Prostate gland (tissue), 2 donors: ENCODE measurements at regions not wholly inside any gene's neighbourhood (a gene's known extent, or its start where the extent isn't known, plus 50 kb on each side); places are given as distances from the start of the nearest gene placed in this dataset.

Experiments
- DNase-seq: peaks from one replicate; pipeline ENCODE4 v3.0.0-alpha.2; 2019; ENCODE audit warnings: low spot score
- H3K27ac ChIP-seq, 2 donors: fragments of 200-600 bp; sonication (generic); 2 replicates each; pipeline ENCODE4 v1.5.1; 2017 to 2019
- H3K27me3 ChIP-seq: fragments of 200-600 bp; sonication (generic); replicated peaks from 2 replicates; pipeline ENCODE4 v1.5.1; 2019; ENCODE audit not compliant: insufficient read depth
- H3K36me3 ChIP-seq, 2 donors: fragments of 200-600 bp; sonication (generic); 1 replicate in 1 of 2; 2 replicates in 1 of 2; pipeline versions ENCODE4 v1.5.1 to v1.8.1; 2017 to 2019
- H3K4me1 ChIP-seq: fragments of 200-600 bp; sonication (generic); replicated peaks from 2 replicates; pipeline ENCODE4 v1.5.1; 2019
- H3K4me3 ChIP-seq, 2 donors: fragments of 200-600 bp; sonication (generic); 2 replicates each; pipeline ENCODE4 v1.5.1; 2017 to 2019
- H3K9me3 ChIP-seq: fragments of 200-600 bp; sonication (generic); 2 replicates; pipeline ENCODE4 v1.5.1; 2017
- CTCF ChIP-seq, 4 experiments: fragments of 200-600 bp in 2 of 4; fragments of 450-650 bp in 2 of 4; sonication (generic) in 2 of 4; IDR thresholded peaks; 1 replicate in 3 of 4; 2 replicates in 1 of 4; pipeline ENCODE4 v1.5.1; 2016 to 2019; ENCODE audit warnings: antibody characterized with exemption in 4 of 4, mild to moderate bottlenecking in 2 of 4, moderate library complexity in 2 of 4
- POLR2A ChIP-seq: fragments of 450-650 bp; IDR thresholded peaks from one replicate; pipeline ENCODE4 v1.6.1; 2016; ENCODE audit warnings: antibody characterized with exemption, mild to moderate bottlenecking
- POLR2AphosphoS5 ChIP-seq: sonication (generic); formaldehyde crosslinking; IDR thresholded peaks from one replicate; pipeline ENCODE4 v1.6.1; 2017; ENCODE audit warnings: antibody characterized with exemption
- WGBS: methylation state at CpG from one replicate; pipeline ENCODE4 v1.1.5; 2018; 5-methylcytosine and 5-hydroxymethylcytosine counted together
- intact Hi-C: fragments of 100-400 bp; cut with DNase I; formaldehyde crosslinking; loops from one replicate; pipeline ENCODE4 v1.14.2; 2022

GRCh38 chr1:221430152-221430960, 311.5 kb downstream of the DUSP10 start:
- intact Hi-C loops, result loop anchor here (10.0 kb wide), 2 partner anchors 166 to 526 kb away; no protein-coding TSS in a partner anchor
- 89% methylated on average over 4 of the region's 4 CpGs for WGBS
- TF ChIP-seq POLR2AphosphoS5 (no peak), CTCF (IDR thresholded peaks at IDR 0.05) (no peak), POLR2A (no peak)

GRCh38 chr1:221431068-221431651, 310.7 kb downstream of the DUSP10 start:
- H3K4me3 ChIP-seq, result no peak overlapping the region
- WGBS, result 63% methylated on average over 2 of the region's 2 CpGs
- no peaks in the 10 kb centered on the region for H3K36me3 ChIP-seq
- H3K4me1 ChIP-seq, result no peaks in the 10 kb centered on the region
- DNase-seq, result no peak
- TF ChIP-seq POLR2AphosphoS5, result no peak
- no peak for TF ChIP-seq POLR2A
- TF ChIP-seq CTCF (IDR thresholded peaks at IDR 0.05), result no peak
- intact Hi-C loops, result loop anchor here (10.0 kb wide), 2 partner anchors 166 to 526 kb away; no protein-coding TSS in a partner anchor
- no peaks in the 10 kb centered on the region for H3K27me3 ChIP-seq
- no peaks in the 10 kb centered on the region for H3K9me3 ChIP-seq
- no peak overlapping the region for H3K27ac ChIP-seq

More at GRCh38 chr1:221430152-221430960, 311.5 kb downstream of the DUSP10 start:
- Histone ChIP-seq H3K27ac (no peak overlapping the region), H3K36me3 (no peaks in the 10 kb centered on the region), H3K4me1 (no peaks in the 10 kb centered on the region), H3K9me3 (no peaks in the 10 kb centered on the region), H3K27me3 (no peaks in the 10 kb centered on the region), H3K4me3 (no peak overlapping the region)
- DNase-seq, result no peak

- Histone ChIP-seq H3K4me1 (no peaks in the 10 kb centered on the region), H3K27me3 (no peaks in the 10 kb centered on the region), H3K9me3 (no peaks in the 10 kb centered on the region), H3K36me3 (no peaks in the 10 kb centered on the region), H3K4me3 (no peak overlapping the region), H3K27ac (no peak overlapping the region)
- intact Hi-C loops, result loop anchor here (10.0 kb wide), 2 partner anchors 167 to 527 kb away; no protein-coding TSS in a partner anchor
- DNase-seq, result no peak
- TF ChIP-seq POLR2A (no peak), POLR2AphosphoS5 (no peak), CTCF (IDR thresholded peaks at IDR 0.05) (no peak)
These were observed 309.9 kb downstream of the DUSP10 start for GRCh38 chr1:221431961-221432360.

GRCh38 chr1:221435504-221435904, 306.4 kb downstream of the DUSP10 start:
- no peak overlapping the region for H3K4me3 ChIP-seq
- no peaks in the 10 kb centered on the region for H3K4me1 ChIP-seq
- H3K36me3 ChIP-seq, result no peaks in the 10 kb centered on the region
- no peak overlapping the region for H3K27ac ChIP-seq
- intact Hi-C loops, result loop anchor here (5.0 to 10.0 kb wide), 4 partner anchors 171 to 623 kb away; no protein-coding TSS in a partner anchor
- no peak for DNase-seq
- no peaks in the 10 kb centered on the region for H3K27me3 ChIP-seq
- peak; percentile 76 to 90 (median 83) for TF ChIP-seq CTCF (IDR thresholded peaks at IDR 0.05)
- TF ChIP-seq POLR2A, result no peak
- no peak for TF ChIP-seq POLR2AphosphoS5
- no peaks in the 10 kb centered on the region for H3K9me3 ChIP-seq
